Endothelial cell of umbilical vein (primary cell): ENCODE measurements at regions not wholly inside any gene's neighbourhood (a gene's known extent, or its start where the extent isn't known, plus 50 kb on each side); places are given as distances from the start of the nearest gene placed in this dataset.

ENCODE experiments used
- BruUV-seq: library from RNA; stranded (reverse); fragments of 400-500 nt; replicated peaks from 2 replicates; lab custom pipeline; 2021; lab: Mats Ljungman, UMichigan
- CTCF ChIA-PET: fragments of 300-600, 350-600 bp; sonication (Branson Sonifier 250); formaldehyde crosslinking; loops from one replicate; lab custom pipeline; 2021; ENCODE audit warnings: antibody characterized with exemption, inconsistent platforms; lab: Charles Lee
- POLR2A ChIA-PET: fragments of 300-600, 350-600 bp; sonication (Branson Sonifier 250); formaldehyde crosslinking; loops from one replicate; lab custom pipeline; 2021; ENCODE audit warnings: antibody characterized with exemption, inconsistent platforms; lab: Charles Lee
- DNase-seq: peaks from one replicate; pipeline ENCODE4 v3.0.0-alpha.2; 2011; ENCODE audit warnings: low read depth, low spot score
- FAIRE-seq: peaks from 2 replicates; lab custom pipeline; 2011; peaks lifted over from hg19 to GRCh38; lab: Jason Lieb, UNC
- H2AFZ ChIP-seq: 2 replicates; pipeline ENCODE4 v1.6.0; 2012; ENCODE audit warnings: low read depth, low read length, control low read depth, inconsistent platforms
- H3K27ac ChIP-seq: 2 replicates; pipeline ENCODE4 v1.5.1; 2011; ENCODE audit warnings: low read depth, mild to moderate bottlenecking, control low read depth, low read length, moderate library complexity; ENCODE audit not compliant: insufficient read depth
- H3K27me3 ChIP-seq, 2 experiments: 2 replicates each; pipeline versions ENCODE4 v1.6.0 to v1.6.1; 2011; ENCODE audit warnings: low read length in 2 of 2, mixed read lengths in 1 of 2; ENCODE audit not compliant: control insufficient read depth in 2 of 2, insufficient read depth in 2 of 2
- H3K36me3 ChIP-seq, 2 experiments: 2 replicates in 1 of 2; 3 replicates in 1 of 2; pipeline ENCODE4 v1.5.1; 2011; ENCODE audit warnings: low read length in 2 of 2, mild to moderate bottlenecking in 1 of 2, moderate library complexity in 1 of 2; ENCODE audit not compliant: control insufficient read depth in 2 of 2, insufficient read depth in 2 of 2; ENCODE audit errors: extremely low read depth in 1 of 2
- H3K4me1 ChIP-seq: 3 replicates; pipeline ENCODE4 v1.5.1; 2011; ENCODE audit warnings: mild to moderate bottlenecking, low read length; ENCODE audit not compliant: control insufficient read depth, insufficient read depth; ENCODE audit errors: extremely low read depth
- H3K4me2 ChIP-seq: 2 replicates; pipeline ENCODE4 v1.6.1; 2011; ENCODE audit warnings: low read length, control low read depth, mixed read lengths; ENCODE audit not compliant: insufficient read depth
- H3K4me3 ChIP-seq, 3 experiments: fragments of 200-600 bp in 1 of 3; sonication (generic), shearing (Covaris generic) in 1 of 3; replicated peaks in 1 of 3; 2 replicates each; pipeline ENCODE4 v1.5.1; 2011 to 2016; ENCODE audit warnings: control low read depth in 3 of 3, low read length in 3 of 3, mild to moderate bottlenecking in 2 of 3, inconsistent platforms in 1 of 3, low read depth in 1 of 3, moderate library complexity in 1 of 3; ENCODE audit not compliant: insufficient read depth in 1 of 3
- H3K79me2 ChIP-seq: 2 replicates; pipeline ENCODE4 v1.6.0; 2012; ENCODE audit warnings: low read length, inconsistent platforms; ENCODE audit not compliant: control insufficient read depth, insufficient read depth
- H3K9ac ChIP-seq: replicated peaks from 2 replicates; pipeline ENCODE3; 2011; ENCODE audit warnings: low read length, control low read depth; ENCODE audit not compliant: insufficient read depth; ENCODE audit errors: extremely low read depth
- H3K9me1 ChIP-seq: replicated peaks from 3 replicates; pipeline ENCODE4 v1.6.0; 2011; ENCODE audit warnings: mild to moderate bottlenecking, low read length; ENCODE audit not compliant: control insufficient read depth, insufficient read depth; ENCODE audit errors: extremely low read depth
- H3K9me3 ChIP-seq: replicated peaks from 2 replicates; pipeline ENCODE4 v1.5.1; 2012; ENCODE audit warnings: low read length, inconsistent platforms; ENCODE audit not compliant: control insufficient read depth, insufficient read depth
- H4K20me1 ChIP-seq: replicated peaks from 2 replicates; pipeline ENCODE3; 2011; ENCODE audit warnings: mild to moderate bottlenecking, low read length; ENCODE audit not compliant: control insufficient read depth, insufficient read depth; ENCODE audit errors: extremely low read depth
- EZH2 ChIP-seq: IDR thresholded peaks from 2 replicates; pipeline ENCODE4 v1.6.1; 2012; ENCODE audit warnings: borderline replicate concordance, low read depth, mild to moderate bottlenecking, moderate library complexity, low read length, inconsistent platforms; ENCODE audit not compliant: severe bottlenecking
- FOS ChIP-seq: IDR thresholded peaks from 2 replicates; pipeline ENCODE4 v1.6.1; 2011; ENCODE audit warnings: mild to moderate bottlenecking, low read length, moderate library complexity, borderline replicate concordance; ENCODE audit not compliant: insufficient read depth
- GATA2 ChIP-seq: IDR thresholded peaks from 2 replicates; pipeline ENCODE4 v1.7.0; 2011; ENCODE audit warnings: low read depth, mild to moderate bottlenecking, moderate library complexity, mixed read lengths, low read length; ENCODE audit not compliant: insufficient read length, insufficient read depth
- JUN ChIP-seq: IDR thresholded peaks from 2 replicates; pipeline ENCODE4 v1.6.1; 2011; ENCODE audit warnings: borderline replicate concordance, low read depth; ENCODE audit not compliant: insufficient read length, insufficient read depth
- MYC ChIP-seq: IDR thresholded peaks from one replicate; pipeline ENCODE4 v1.6.1; 2011; ENCODE audit warnings: mild to moderate bottlenecking, low read depth, low read length
- POLR2A ChIP-seq: IDR thresholded peaks from 2 replicates; pipeline ENCODE4 v1.6.1; 2012; ENCODE audit warnings: low read depth, mild to moderate bottlenecking, control low read depth, low read length
- POLR2AphosphoS5 ChIP-seq: IDR thresholded peaks from 2 replicates; pipeline ENCODE4 v1.6.1; 2012; ENCODE audit warnings: low read depth, mild to moderate bottlenecking, control low read depth, low read length, moderate library complexity; ENCODE audit not compliant: insufficient read depth
- dilution Hi-C: fragments of 300-500 bp; cut with MboI; formaldehyde crosslinking; loops from one replicate; pipeline ENCODE4 v1.15.0; 2019; ENCODE audit warnings: low sequenced_read_pairs; ENCODE audit not compliant: extremely low pct_ligation_motif_present
- intact Hi-C: fragments of 100-400 bp; cut with micrococcal nuclease; formaldehyde crosslinking; loops from one replicate; pipeline ENCODE4 v1.10.0; 2022
- TF ChIP-seq, protein P1 (sequence below): IDR thresholded peaks from 2 replicates; pipeline ENCODE4 v1.6.1; 2011; ENCODE audit not compliant: insufficient read depth, insufficient read length
- TF ChIP-seq, protein P2 (sequence below), 2 donors: IDR thresholded peaks; 1 replicate in 1 of 2; 2 replicates in 1 of 2; pipeline ENCODE4 v1.5.1; 2011; ENCODE audit warnings: low read length in 2 of 2, mild to moderate bottlenecking in 2 of 2, moderate library complexity in 2 of 2, control low read depth in 1 of 2, inconsistent platforms in 1 of 2, low read depth in 1 of 2; ENCODE audit not compliant: insufficient read depth in 1 of 2; ENCODE audit errors: extremely low read depth in 1 of 2

DNA sequence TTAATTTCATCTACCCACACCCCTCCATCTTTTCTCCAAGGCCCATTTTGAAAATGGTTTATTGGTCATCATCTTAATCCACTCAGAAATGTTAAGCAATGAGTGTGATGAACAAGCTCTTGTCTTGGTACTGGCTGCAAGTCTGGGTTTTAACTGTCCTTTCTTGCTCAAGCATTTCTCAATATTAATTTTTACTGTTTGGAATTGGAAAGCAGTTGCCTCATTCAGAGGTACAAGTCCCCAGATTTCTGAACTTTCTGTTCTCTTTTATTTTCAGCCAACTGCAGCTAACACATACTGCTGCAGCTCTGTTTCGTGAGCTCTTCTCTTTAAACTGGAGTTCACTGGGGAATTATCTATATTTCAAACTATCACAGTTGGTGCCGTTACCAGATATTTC, 99.4 kb upstream of the TEX51 start:
- intact Hi-C loops = no loop called here
- no peak for TF ChIP-seq MYC
- FAIRE-seq = no peak
- no peaks in the 10 kb centered on the region for H3K79me2 ChIP-seq
- BruUV-seq = no TSS peak
- no peaks in the 10 kb centered on the region for H3K4me1 ChIP-seq
- H3K9me1 ChIP-seq = no peaks in the 10 kb centered on the region
- dilution Hi-C loops = no loop called here
- H4K20me1 ChIP-seq = no peaks in the 10 kb centered on the region
- H3K36me3 ChIP-seq = no peaks in the 10 kb centered on the region
- no peaks in the 10 kb centered on the region for H3K27me3 ChIP-seq
- H3K4me3 ChIP-seq = no peak overlapping the region
- CTCF ChIA-PET = no interaction called here
- H3K9me3 ChIP-seq = no peaks in the 10 kb centered on the region
- no peak for DNase-seq
- no peak overlapping the region for H3K4me2 ChIP-seq
- H3K9ac ChIP-seq = no peak overlapping the region
- POLR2A ChIA-PET = no interaction called here
- no peak overlapping the region for H2AFZ ChIP-seq
- H3K27ac ChIP-seq = no peak overlapping the region

DNA sequence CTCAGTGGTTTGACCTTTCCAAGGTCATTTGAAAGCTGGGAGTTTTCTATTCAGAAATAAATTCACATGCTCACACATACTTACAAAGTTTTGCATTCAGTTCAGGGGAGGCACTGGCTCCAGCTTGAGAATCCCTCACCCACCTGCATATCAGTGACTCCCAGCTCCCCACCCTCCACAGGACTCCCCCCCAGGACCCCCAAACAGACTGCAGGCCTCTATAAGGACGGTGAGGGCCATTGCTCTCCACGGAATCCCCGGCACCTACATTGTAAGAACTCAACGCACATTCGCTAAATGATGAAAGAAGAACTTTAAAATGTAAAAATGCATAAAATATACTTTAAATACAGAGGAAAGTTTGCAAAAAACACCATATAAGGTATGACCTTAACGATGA, 97.2 kb upstream of the TEX51 start:
- no peaks in the 10 kb centered on the region for H4K20me1 ChIP-seq
- ChIA-PET CTCF (no interaction called here), POLR2A (no interaction called here)
- dilution Hi-C loops = no loop called here
- H3K36me3 ChIP-seq = no peaks in the 10 kb centered on the region
- H3K9me1 ChIP-seq = no peaks in the 10 kb centered on the region
- H2AFZ ChIP-seq = no peak overlapping the region
- no peak overlapping the region for H3K27ac ChIP-seq
- H3K4me3 ChIP-seq = no peak overlapping the region
- TF ChIP-seq POLR2A (no peak), JUN (no peak), GATA2 (no peak), EZH2 (no peak), MYC (no peak), POLR2AphosphoS5 (no peak), FOS (no peak)
- TF ChIP-seq, protein P1, sequence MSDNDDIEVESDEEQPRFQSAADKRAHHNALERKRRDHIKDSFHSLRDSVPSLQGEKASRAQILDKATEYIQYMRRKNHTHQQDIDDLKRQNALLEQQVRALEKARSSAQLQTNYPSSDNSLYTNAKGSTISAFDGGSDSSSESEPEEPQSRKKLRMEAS = no peak
- TF ChIP-seq, protein P2, sequence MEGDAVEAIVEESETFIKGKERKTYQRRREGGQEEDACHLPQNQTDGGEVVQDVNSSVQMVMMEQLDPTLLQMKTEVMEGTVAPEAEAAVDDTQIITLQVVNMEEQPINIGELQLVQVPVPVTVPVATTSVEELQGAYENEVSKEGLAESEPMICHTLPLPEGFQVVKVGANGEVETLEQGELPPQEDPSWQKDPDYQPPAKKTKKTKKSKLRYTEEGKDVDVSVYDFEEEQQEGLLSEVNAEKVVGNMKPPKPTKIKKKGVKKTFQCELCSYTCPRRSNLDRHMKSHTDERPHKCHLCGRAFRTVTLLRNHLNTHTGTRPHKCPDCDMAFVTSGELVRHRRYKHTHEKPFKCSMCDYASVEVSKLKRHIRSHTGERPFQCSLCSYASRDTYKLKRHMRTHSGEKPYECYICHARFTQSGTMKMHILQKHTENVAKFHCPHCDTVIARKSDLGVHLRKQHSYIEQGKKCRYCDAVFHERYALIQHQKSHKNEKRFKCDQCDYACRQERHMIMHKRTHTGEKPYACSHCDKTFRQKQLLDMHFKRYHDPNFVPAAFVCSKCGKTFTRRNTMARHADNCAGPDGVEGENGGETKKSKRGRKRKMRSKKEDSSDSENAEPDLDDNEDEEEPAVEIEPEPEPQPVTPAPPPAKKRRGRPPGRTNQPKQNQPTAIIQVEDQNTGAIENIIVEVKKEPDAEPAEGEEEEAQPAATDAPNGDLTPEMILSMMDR (IDR thresholded peaks at IDR 0.05; ENCODE audit: extremely low read depth in 1 of 2, insufficient read depth in 1 of 2, low read depth in 1 of 2, low read length in 2 of 2) = no peak
- DNase-seq = no peak
- FAIRE-seq = no peak
- H3K9ac ChIP-seq = no peak overlapping the region
- no TSS peak for BruUV-seq
- H3K9me3 ChIP-seq = no peaks in the 10 kb centered on the region
- H3K4me1 ChIP-seq = no peaks in the 10 kb centered on the region
- no peak overlapping the region for H3K4me2 ChIP-seq
- intact Hi-C loops = no loop called here
- no peaks in the 10 kb centered on the region for H3K79me2 ChIP-seq
- H3K27me3 ChIP-seq = no peaks in the 10 kb centered on the region
